Hematopoietic multipotent progenitor cell treated with erythropoietin and hydrocortisone succinate and interleukin-3 and kit ligand, for 8 days (in vitro differentiated cells): ENCODE measurements at regions not wholly inside any gene's neighbourhood (a gene's known extent, or its start where the extent isn't known, plus 50 kb on each side); places are given as distances from the start of the nearest gene placed in this dataset.
"Not testable (repeated sequence)": the region's sequence is repeated elsewhere in the genome, so short reads cannot be mapped to it uniquely, and the experiment has no call there.

ENCODE experiments used
- DNase-seq: peaks from one replicate; pipeline ENCODE4 v3.0.0-alpha.2; 2015

GRCh38 chr15:46880791-46881190 is 836.5 kb upstream of the SEMA6D start:
- no peak for DNase-seq

- DNase-seq: no peak
Measured at GRCh38 chr15:46892621-46893160, 824.6 kb upstream of the SEMA6D start.

GRCh38 chr15:46894644-46895043 is 822.7 kb upstream of the SEMA6D start:
- no peak for DNase-seq

- DNase-seq: no peak
Measured at GRCh38 chr15:46897266-46897665, 820.0 kb upstream of the SEMA6D start.

GRCh38 chr15:46901001-46901400 is 816.3 kb upstream of the SEMA6D start:
- no peak for DNase-seq

GRCh38 chr15:46917721-46918252 is 799.5 kb upstream of the SEMA6D start:
- DNase-seq: no peak

GRCh38 chr15:46918462-46919140 is 798.7 kb upstream of the SEMA6D start:
- no peak for DNase-seq

- no peak for DNase-seq
Measured at GRCh38 chr15:46921891-46922290, 795.4 kb upstream of the SEMA6D start.

- no peak for DNase-seq
Measured at GRCh38 chr15:46930426-46930825, 786.9 kb upstream of the SEMA6D start.

- no peak for DNase-seq
Measured at GRCh38 chr15:46933332-46933731, 784.0 kb upstream of the SEMA6D start.

- DNase-seq: no peak
Measured at GRCh38 chr15:46934851-46935250, 782.5 kb upstream of the SEMA6D start.

- DNase-seq: no peak
Measured at GRCh38 chr15:46938169-46938568, 779.1 kb upstream of the SEMA6D start.

GRCh38 chr15:46941241-46941640 is 776.1 kb upstream of the SEMA6D start:
- DNase-seq: no peak

- DNase-seq: no peak
Measured at GRCh38 chr15:46946953-46947352, 770.4 kb upstream of the SEMA6D start.

GRCh38 chr15:46955576-46955975 is 761.7 kb upstream of the SEMA6D start:
- no peak for DNase-seq

GRCh38 chr15:46956456-46956855 is 760.8 kb upstream of the SEMA6D start:
- no peak for DNase-seq

GRCh38 chr15:46956881-46957280 is 760.4 kb upstream of the SEMA6D start:
- no peak for DNase-seq

- no peak for DNase-seq
Measured at GRCh38 chr15:46960581-46960980, 756.7 kb upstream of the SEMA6D start.

- no peak for DNase-seq
Measured at GRCh38 chr15:46961795-46962194, 755.5 kb upstream of the SEMA6D start.

- not testable (repeated sequence) for DNase-seq
Measured at GRCh38 chr15:46988055-46988454, 729.2 kb upstream of the SEMA6D start.

- no peak for DNase-seq
Measured at GRCh38 chr15:46996359-46996758, 720.9 kb upstream of the SEMA6D start.

GRCh38 chr15:46997501-46997900 is 719.8 kb upstream of the SEMA6D start:
- DNase-seq: no peak

GRCh38 chr15:47003568-47003967 is 713.7 kb upstream of the SEMA6D start:
- no peak for DNase-seq

GRCh38 chr15:47013446-47013845 is 703.9 kb upstream of the SEMA6D start:
- no peak for DNase-seq
